Left ventricle myocardium inferior (tissue), 1 donor: ENCODE measurements at regions not wholly inside any gene's neighbourhood (a gene's known extent, or its start where the extent isn't known, plus 50 kb on each side); places are given as distances from the start of the nearest gene placed in this dataset.

Experiments
- DNase-seq: peaks from one replicate; pipeline ENCODE4 v3.0.0-alpha.2; 2020
- H3K27ac ChIP-seq: fragments of 200-600 bp; replicated peaks from 2 replicates; pipeline ENCODE4 v1.8.0; 2021
- H3K27me3 ChIP-seq: fragments of 200-600 bp; 2 replicates; pipeline ENCODE4 v1.8.0; 2021; ENCODE audit warnings: low read depth
- H3K36me3 ChIP-seq: fragments of 200-600 bp; 2 replicates; pipeline ENCODE4 v1.8.0; 2021
- H3K4me1 ChIP-seq: fragments of 200-600 bp; 2 replicates; pipeline ENCODE4 v1.8.0; 2021
- H3K4me3 ChIP-seq: fragments of 200-600 bp; 2 replicates; pipeline ENCODE4 v1.8.0; 2021; ENCODE audit warnings: mild to moderate bottlenecking, moderate library complexity
- H3K9me3 ChIP-seq: fragments of 200-600 bp; replicated peaks from 2 replicates; pipeline ENCODE4 v1.8.0; 2021
- intact Hi-C: fragments of 100-400 bp; cut with micrococcal nuclease; formaldehyde crosslinking; loops from one replicate; pipeline ENCODE4 v1.11.0; 2022
- TF ChIP-seq, protein P1 (sequence below): fragments of 200-600 bp; IDR thresholded peaks from 2 replicates; pipeline ENCODE4 v1.8.0; 2021; ENCODE audit warnings: antibody characterized with exemption, mild to moderate bottlenecking, borderline replicate concordance
- donor health status: DM: no; HTN: yes; CAD: no; lungs with severe emphysema.

DNA sequence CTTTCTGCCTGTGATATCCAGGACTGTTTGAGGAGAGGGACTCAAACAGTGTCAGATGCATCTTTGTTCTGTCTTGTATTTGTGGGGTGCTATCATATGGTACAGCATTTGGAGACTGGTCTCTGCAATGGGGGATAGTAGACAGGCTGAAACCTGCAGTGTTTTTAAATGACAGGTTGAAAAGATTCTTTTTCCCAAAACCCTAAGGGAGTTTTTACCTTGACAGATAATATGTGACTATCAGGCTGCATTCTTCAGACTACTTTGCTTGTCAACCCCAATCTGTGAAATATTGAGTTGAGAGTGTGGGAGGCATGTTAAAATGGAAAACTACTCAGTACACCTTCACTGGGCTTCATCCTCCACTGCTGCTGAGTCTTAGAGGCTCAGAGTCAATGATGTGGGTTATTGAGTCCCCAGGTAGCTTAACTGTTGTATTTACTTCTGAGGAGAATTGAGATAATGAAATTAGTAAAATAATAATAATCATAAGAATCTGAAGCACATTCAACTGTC lies 274.9 kb downstream of the GASK1B start:
- TF ChIP-seq, protein P1, sequence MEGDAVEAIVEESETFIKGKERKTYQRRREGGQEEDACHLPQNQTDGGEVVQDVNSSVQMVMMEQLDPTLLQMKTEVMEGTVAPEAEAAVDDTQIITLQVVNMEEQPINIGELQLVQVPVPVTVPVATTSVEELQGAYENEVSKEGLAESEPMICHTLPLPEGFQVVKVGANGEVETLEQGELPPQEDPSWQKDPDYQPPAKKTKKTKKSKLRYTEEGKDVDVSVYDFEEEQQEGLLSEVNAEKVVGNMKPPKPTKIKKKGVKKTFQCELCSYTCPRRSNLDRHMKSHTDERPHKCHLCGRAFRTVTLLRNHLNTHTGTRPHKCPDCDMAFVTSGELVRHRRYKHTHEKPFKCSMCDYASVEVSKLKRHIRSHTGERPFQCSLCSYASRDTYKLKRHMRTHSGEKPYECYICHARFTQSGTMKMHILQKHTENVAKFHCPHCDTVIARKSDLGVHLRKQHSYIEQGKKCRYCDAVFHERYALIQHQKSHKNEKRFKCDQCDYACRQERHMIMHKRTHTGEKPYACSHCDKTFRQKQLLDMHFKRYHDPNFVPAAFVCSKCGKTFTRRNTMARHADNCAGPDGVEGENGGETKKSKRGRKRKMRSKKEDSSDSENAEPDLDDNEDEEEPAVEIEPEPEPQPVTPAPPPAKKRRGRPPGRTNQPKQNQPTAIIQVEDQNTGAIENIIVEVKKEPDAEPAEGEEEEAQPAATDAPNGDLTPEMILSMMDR, result no peak
- no peak overlapping the region for H3K27ac ChIP-seq
- no peak overlapping the region for H3K4me3 ChIP-seq
- no peaks in the 10 kb centered on the region for H3K27me3 ChIP-seq
- no peaks in the 10 kb centered on the region for H3K4me1 ChIP-seq
- intact Hi-C loops, result no loop called here
- no peak for DNase-seq
- peaks cover 12% of the 10 kb centered on the region for H3K9me3 ChIP-seq
- no peaks in the 10 kb centered on the region for H3K36me3 ChIP-seq

DNA sequence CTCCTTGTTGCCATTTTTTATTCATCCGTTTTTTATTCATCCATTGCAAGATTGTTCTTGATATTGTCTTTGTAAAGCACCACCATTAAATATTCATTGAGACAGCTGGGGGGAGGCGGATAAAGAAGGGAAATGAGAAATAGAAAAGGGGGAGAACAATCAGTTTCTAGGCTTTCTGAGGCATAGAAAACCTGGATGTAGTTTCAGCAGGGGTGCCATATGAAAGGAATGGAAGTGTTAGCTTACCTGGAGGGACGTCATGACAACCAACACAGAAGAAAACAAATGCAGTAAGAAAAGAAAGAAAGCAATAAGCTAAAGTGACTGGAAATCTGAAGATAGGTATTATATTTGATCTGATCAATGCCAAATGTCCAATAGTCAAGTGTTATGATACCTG lies 276.1 kb downstream of the GASK1B start:
- Histone ChIP-seq H3K9me3 (peaks cover 5% of the 10 kb centered on the region), H3K4me3 (no peak overlapping the region), H3K27ac (no peak overlapping the region), H3K4me1 (no peaks in the 10 kb centered on the region), H3K36me3 (no peaks in the 10 kb centered on the region), H3K27me3 (no peaks in the 10 kb centered on the region)
- no peak for DNase-seq
- intact Hi-C loops, result no loop called here
- TF ChIP-seq, protein P1, result no peak

DNA sequence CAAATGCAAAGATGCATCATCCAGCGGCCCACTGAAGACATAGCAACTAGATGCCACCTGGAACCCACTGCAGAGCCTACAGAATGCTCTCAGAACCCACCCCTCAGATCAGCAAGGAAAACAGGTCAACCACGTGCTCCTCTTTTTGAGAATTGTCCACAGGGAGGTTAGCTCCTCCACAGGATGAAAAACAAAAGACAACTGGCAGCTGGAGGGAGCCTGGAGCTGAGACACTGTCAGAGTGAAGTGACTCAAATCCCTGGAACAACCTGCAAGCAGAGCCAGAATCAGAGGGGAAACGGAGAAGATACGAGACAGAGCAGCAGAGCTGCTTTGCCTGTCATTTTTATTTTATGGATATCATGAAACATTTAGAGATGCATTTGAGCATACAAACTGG lies 277.6 kb downstream of the GASK1B start:
- Histone ChIP-seq H3K36me3 (no peaks in the 10 kb centered on the region), H3K4me1 (no peaks in the 10 kb centered on the region), H3K27ac (no peak overlapping the region), H3K9me3 (no peaks in the 10 kb centered on the region), H3K27me3 (no peaks in the 10 kb centered on the region), H3K4me3 (no peak overlapping the region)
- TF ChIP-seq, protein P1, result no peak
- intact Hi-C loops, result no loop called here
- no peak for DNase-seq

DNA sequence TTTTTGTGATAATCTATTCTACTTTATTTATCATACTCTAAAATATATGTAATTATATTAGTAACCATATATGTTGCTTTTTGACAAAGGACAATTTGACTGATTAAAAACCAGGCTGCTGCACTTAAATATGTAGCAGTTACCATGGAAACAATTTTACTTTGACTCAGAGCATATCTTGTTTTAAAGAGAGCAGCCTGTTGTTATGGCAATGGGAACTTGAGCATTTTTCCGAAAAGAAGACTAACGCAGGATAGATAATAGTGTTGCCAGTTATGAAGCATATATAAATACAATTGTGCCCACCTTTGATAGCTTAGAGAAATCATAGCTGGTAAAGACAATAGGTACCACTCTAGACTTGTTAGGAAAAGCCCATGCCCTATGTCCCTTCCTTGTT lies 283.0 kb downstream of the GASK1B start:
- DNase-seq, result no peak

DNA sequence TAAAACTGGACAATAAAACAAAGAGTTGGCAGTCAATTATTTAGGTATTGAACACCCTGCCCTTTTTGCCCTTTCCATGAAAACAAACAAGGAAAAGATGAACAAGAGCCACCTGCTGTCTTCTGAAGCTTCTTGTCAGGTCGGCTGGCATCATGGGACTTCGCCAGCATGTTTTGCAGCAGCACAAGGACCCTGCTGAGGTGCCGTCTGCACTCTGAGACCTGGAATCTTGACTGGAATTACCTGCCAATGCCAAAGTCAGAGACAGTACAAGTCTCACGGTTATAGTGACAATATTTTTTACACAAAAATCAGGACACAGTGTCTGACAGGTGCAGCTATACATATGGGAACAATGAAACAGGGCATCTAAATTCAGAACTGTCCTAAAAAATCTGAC lies 284.5 kb downstream of the GASK1B start:
- TF ChIP-seq, protein P1, result no peak
- no peaks in the 10 kb centered on the region for H3K9me3 ChIP-seq
- no peaks in the 10 kb centered on the region for H3K4me1 ChIP-seq
- no peak overlapping the region for H3K4me3 ChIP-seq
- no peaks in the 10 kb centered on the region for H3K36me3 ChIP-seq
- intact Hi-C loops, result no loop called here
- H3K27me3 ChIP-seq, result no peaks in the 10 kb centered on the region
- H3K27ac ChIP-seq, result no peak overlapping the region
- no peak for DNase-seq

More for the DNA sequence above, 283.0 kb downstream of the GASK1B start:
- no peaks in the 10 kb centered on the region for H3K36me3 ChIP-seq
- H3K27ac ChIP-seq, result no peak overlapping the region
- H3K27me3 ChIP-seq, result no peaks in the 10 kb centered on the region
- no peaks in the 10 kb centered on the region for H3K9me3 ChIP-seq
- no peak overlapping the region for H3K4me3 ChIP-seq
- TF ChIP-seq, protein P1, result no peak
- no peaks in the 10 kb centered on the region for H3K4me1 ChIP-seq
- intact Hi-C loops, result no loop called here

DNA sequence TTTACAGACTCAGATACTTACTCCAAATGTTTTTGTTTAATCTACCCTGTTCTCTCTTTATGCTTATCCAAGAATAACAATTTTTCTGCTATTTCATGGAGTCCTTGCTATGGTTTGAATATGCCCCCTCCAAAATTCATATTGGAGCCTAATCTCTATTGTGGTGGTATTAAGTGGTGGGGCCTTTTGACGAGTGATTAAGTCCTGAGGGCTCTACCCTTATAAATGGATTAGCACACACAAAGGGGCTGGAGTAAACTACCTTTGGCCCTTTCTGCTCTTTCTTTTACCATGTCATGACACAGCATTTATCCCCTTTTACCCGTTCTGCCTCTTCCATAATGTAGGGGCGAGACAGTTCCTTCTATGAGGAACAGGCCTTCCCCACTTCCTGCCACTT lies 285.5 kb downstream of the GASK1B start:
- Histone ChIP-seq H3K9me3 (no peaks in the 10 kb centered on the region), H3K4me1 (no peaks in the 10 kb centered on the region), H3K4me3 (no peak overlapping the region), H3K27me3 (no peaks in the 10 kb centered on the region), H3K36me3 (no peaks in the 10 kb centered on the region), H3K27ac (no peak overlapping the region)
- intact Hi-C loops, result no loop called here
- DNase-seq, result no peak
- TF ChIP-seq, protein P1, result no peak
